Renal pelvis (tissue), 1 donor: ENCODE measurements at regions not wholly inside any gene's neighbourhood (a gene's known extent, or its start where the extent isn't known, plus 50 kb on each side); places are given as distances from the start of the nearest gene placed in this dataset.
"Not testable (repeated sequence)": the region's sequence is repeated elsewhere in the genome, so short reads cannot be mapped to it uniquely, and the experiment has no call there.

Source experiments
- DNase-seq: peaks from one replicate; pipeline ENCODE4 v3.0.0-alpha.2; 2013

DNA sequence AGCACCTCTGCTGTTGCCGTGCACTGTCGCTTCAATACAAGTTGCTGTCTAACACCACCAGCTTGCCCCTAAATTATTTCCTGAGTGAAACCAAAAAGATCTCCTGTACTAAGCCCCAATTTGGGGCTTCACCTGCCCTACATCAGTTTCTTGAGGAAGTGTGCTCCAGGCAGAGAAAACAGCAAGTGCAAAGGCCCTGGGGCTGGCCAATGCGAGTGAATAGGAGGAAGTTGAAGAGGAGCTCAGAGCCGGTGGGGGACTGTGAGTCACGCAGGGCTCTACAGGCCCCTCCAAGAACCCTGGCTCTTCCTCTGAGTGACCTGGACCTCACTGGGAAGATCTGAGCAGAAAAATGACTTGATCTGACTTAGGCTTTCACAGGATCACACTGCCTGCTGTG, 117.2 kb downstream of the IPO8 start:
- no peak for DNase-seq

DNA sequence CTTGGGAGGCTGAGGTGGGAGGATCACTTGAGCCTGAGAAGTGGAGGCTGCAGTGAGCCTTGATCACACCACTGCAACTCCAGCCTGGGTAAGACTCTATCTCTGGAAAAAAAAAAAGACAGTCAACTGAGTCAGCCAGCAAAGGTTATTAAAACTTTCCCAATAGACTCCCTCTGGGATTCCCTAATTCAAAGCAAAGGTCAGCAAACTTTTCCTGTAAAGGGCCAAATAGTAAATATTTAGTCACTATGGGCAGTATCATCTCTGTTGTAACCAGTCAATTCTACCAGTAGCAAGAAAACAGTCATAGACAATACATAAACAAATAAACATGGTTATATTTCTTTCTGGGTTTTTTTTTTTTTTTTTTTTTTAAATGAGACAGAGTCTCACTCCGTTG, 122.5 kb downstream of the IPO8 start:
- no peak for DNase-seq

DNA sequence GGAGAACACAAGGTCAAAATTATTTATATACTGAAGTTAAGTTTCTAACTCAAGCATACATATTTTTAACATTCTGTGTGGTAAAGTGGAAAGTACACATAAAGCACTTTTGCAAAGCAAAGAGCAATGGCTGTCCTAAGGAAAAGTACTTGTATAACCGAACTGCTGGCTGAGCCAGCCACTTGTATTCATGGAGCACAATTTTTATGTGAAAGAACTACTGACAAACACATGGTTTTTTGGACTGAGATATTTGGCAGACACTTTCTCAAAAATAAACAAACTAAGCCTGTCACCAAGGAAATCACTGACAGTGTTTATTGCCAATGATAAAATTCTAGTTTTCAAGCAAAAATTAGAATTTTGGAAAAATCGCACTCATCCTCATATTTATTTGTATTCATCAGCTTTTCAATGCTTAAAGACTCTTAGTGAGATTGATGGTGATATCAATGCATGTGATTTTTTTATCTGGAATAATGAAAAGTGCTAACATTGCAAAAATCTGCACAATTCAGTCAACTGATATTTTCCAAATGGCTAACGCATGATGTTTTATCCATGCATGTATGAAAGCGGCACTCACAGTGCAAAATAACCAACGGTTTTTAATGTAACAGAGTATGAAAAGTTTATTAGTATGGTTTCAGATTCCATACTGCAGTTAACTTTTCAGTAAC, 125.3 kb downstream of the IPO8 start:
- DNase-seq = no peak

DNA sequence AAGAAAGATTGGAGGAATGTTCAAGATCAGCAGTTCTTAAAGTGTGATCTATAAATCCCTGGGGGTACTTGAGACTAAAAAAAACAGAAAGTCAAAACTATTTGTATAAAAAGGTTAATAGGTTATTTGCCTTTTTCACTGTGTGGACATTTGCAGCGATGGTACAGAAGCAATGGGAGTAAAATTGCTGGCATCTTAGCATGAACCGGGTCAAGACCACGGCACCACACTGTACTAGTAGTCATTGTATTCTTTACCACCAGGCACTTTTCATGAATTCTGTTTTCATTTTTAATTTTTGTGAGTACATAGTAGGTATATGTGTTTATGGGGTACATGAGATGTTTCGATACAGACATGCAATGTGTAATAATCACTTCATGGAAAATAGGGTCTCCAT, 126.2 kb downstream of the IPO8 start:
- no peak for DNase-seq

DNA sequence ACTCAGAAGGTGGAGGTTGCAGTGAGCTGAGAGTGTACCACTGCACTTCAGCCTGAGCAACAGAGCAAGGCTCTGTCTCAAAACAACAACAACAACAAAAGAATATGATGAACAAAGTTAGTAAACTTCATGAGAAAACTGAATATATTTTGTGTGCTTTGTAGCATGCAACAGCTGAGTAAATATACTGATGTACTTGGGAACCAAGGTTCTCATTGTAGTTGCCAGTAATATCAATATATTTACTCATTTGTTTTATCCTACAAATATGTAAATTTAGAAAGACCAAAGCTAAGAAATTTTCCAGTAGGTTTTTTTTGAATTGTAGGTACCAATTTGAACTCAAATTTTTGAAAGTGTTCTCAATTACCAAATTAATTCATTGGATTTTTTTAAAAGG, 127.2 kb downstream of the IPO8 start:
- DNase-seq = no peak

DNA sequence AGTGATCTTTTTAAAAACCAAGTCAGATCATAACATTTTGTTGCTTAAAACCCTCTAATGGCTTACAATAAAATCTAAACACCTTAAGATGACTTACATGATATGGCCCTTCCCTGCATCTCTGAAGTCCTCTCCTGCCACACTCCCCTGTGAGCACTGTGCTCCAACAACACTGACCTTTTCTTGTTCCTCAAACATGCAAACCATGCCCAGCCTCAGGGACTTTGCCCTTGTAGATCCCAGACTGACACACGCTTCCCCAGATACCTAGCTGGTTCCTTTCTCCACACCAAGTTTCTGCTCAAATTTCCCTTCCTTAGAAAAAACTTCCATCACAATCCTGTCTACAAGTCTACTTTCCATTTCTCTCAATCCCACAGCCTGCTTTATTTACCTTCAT, 128.6 kb downstream of the IPO8 start:
- DNase-seq = no peak

DNA sequence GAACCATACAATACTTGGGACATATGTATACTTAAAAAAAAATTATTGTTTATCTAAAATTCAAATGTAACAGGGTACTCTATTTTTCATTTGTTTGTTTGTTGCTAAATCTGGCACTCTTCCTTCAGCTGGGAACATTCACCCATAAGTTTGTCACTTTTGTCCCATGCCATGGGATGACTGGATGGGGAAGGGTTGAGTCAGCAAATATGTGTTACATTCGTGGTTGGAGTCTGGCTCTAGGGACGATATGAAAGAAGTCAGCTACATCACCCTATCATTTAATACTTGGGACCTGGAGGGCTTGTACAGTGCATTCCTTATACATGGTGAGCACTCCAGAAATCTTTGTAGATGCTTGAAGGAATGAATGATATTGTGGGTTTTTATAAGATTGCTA, 131.3 kb downstream of the IPO8 start:
- DNase-seq = no peak

DNA sequence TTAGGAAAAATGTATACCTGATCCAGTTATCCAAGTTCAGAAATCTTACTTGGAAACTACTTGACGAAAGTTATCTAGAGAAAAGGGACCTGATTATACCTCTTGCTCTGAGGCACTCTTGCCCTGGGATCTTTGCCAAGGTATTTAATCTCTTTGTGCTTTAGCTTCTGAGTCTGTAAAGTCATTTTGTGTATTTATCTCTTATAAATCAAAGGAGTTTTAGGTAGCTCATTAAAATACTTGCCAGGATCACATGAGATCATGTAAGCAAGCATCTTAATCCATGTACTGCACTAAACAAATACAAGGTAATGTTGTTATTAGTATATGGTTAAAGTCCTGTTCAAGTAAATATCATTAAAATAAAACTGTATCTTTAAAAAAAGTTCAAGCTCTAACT, 147.5 kb downstream of the IPO8 start:
- DNase-seq = no peak

DNA sequence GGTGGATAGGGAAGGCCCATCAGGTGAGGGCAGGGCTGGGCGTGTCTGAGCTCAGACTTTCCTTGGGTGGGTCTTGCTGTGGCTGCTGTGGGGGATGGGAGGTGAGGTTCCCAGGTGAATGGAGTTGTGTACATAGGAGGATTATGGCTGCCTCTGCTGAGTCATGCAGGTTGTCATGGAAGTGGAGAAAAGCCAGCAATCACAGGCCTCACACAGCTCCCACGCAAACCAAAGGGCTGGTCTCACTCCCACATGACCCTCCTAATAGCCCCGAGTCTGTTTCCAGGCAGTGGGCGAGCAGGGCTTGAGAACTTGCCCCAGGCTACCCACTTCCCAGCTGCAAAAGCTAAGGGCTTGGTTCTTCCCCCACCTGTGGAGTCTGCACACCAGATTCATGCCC, 149.5 kb downstream of the IPO8 start:
- DNase-seq = no peak

DNA sequence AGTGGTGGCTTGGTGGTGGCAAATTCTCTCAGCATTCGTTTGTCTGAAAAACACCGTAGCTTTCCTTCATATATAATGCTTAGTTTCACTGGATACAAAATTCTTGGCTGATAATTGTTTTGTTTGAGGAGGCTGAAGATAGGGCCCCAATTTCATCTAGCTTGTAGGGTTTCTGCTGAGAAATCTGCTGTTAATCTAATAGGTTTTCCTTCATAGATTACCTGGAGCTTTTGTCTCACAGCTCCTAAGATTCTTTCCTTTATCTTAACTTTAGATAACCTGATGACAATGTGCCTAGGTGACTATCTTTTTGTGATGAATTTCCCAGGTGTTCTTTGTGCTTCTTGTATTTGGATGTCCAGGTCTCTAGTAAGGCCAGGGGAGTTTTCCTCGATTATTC, 151.0 kb downstream of the IPO8 start:
- DNase-seq = not testable (repeated sequence)

DNA sequence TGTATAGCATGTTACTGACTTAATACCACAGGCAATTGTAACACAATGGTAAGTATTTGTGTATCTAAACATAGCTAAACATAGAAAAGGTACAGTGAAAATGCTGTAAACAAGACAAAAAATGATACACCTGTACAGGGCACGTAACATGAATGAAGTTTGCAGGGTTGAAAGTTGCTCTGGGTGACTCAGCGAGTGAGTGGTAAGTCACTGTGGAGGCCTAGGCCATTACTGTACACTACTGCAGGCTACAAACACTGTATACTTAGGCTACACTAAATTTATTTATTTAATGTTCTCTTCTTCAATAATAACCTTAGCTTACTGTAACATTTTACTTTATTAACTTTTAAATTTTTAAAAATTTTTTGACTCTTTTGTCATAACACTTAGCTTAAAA, 158.4 kb downstream of the IPO8 start:
- no peak for DNase-seq

DNA sequence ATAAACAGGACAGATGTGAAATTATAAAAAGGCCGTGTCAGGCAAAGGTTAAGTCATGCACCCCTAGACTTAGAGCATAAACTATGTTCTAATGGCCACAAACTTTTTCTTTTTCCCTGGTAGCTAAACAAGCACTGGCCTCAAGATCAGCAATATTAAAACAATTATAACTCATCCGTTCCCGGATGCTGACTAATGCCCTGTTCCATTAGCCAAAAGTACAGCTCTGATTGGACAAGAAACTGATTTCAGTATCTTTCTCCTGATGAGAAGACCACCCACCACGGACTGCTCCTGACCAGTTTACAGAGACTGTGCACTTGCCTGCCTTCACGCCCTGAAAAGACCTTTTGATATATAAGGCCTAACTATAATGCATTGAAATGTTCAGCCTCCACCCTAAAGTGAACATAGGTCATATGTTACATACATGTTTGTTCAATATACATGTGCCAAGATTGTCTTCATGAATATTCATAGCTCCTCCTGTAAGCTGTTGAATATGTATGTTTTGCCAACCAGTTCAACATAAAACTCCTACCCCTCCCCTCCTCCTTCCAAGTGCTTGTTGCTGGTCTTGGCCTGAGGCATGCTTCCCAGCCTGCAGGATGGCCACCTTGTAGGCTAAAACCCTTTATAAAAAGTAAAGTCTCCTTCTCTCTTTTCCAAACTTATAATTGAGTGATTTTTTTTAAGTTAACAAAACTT, 162.0 kb downstream of the IPO8 start:
- DNase-seq = no peak

DNA sequence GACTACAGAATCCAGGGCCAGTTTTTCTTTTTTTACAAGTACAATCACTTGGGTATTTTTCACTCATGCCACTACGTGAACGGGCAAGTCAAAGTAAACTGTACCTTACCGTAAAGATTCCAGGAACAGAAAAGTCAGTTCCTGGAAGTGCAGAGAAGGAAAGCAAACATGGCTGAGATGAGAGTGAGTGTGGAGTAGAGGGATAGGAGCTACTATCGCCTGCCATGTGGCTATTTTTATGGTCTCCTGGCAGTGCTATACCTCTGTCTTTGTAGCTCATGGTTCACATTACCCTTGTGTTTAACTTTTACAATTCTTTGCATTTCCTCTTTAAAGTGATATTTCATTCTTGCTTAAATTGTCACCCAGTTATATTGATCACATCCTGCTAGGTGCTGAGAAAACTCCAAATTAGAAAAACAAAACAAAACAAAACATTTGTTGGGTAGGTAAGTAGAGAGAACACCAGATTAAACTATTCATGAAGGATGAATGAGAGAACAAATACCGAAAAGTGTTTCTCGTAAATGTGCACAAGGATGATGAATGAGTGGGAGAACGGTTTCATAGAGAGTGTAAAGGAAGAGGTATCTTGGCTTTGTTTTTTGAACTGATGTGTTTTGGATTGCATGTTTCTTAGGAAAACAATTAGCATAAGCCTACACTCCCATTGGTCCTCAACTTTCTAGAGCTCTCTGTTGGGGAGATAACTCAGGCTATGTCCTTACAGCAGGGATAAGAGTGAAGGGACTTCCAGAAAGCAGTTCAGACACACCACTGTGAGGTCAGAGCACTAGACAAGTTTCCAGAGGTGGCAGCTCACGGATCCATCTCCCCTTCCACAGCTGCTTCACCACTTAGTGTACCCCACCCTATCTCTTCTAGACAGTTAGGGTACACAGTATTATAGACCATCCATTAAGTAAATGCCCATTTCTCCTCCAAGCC, 163.7 kb downstream of the IPO8 start:
- no peak for DNase-seq

DNA sequence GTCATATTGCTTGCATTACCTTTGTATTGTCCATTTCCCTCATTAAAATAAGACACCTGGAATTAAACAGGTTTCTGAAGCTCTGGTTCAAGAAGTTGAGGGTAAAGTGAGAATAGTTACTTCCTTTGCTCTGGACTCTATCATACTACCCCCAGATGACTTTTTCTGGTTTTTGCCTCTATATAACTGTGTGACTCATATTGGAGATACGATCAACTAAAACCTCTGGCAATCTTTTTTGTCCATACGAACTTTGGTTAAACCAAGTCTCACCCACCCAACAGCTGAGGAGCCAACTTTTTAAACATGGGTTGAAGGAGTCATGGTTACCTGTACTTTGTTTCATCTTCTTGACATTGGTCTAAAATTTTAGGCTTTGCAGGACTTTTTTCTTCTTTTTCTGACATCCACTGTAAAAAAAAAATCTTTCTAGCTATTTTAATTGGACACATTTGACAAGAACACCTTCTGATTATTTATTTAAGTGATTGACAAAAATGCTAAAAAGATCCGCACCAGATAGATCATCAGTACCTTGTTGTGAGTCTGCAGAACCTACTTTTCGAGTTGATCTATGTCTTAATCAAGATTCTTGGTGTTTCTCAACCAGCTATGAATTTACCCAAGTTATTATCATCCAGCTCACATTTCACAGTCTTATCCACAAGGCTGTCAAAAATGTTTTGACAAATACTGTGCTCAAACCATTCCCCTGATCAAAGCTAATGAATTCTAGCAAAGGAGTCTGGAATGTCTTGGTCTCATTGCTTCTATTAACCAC, 166.0 kb downstream of the IPO8 start:
- DNase-seq = no peak

DNA sequence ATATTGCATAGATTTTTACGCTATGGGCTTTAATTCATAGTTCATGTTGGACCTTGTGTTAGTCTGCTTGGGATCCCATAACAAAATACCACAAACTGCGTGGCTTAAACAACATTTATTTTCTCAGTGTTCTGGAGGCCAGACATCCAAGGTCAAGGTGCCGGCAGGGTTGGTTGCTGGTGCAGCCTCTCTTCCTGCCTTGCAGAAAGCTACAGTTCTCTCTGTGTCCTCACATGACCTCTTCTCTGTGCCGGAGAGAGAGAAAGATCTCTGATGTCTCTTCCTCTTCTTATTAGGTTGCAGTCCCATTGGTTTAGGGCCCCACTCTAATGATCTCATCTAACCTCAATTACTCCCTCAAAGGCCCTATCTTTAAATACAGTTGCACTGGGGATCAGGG, 170.5 kb downstream of the IPO8 start:
- no peak for DNase-seq

DNA sequence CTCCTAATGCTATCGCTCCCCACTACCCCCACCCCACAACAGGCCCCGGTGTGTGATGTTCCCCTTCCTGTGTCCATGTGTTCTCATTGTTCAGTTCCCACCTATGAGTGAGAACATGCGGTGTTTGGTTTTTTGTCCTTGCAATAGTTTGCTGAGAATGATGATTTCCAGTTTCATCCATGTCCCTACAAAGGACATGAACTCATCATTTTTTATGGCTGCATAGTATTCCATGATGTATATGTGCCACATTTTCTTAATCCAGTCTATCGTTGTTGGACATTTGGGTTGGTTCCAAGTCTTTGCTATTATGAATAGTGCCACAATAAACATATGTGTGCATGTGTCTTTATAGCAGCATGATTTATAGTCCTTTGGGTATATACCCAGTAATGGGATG, 175.4 kb downstream of the IPO8 start:
- not testable (repeated sequence) for DNase-seq

DNA sequence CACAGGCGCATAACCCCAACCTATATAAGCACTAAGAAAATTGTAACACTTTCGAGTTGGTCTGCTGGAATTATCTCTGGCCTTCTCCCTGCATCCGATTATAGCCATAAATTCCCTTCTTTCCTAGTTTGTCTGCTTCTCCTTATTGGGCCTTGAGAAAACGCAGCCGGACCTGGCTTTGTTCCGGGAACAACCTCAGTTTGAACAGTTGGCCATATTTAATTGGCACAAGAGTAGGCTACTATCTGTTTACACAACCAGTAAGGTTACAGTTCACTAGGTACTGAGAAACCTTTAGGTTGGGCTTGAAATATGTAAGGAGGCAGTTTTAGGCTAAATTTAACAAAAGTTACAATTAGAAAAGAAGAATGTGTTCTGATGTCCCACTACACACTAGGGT, 176.1 kb downstream of the IPO8 start:
- peak; percentile 15 for DNase-seq

DNA sequence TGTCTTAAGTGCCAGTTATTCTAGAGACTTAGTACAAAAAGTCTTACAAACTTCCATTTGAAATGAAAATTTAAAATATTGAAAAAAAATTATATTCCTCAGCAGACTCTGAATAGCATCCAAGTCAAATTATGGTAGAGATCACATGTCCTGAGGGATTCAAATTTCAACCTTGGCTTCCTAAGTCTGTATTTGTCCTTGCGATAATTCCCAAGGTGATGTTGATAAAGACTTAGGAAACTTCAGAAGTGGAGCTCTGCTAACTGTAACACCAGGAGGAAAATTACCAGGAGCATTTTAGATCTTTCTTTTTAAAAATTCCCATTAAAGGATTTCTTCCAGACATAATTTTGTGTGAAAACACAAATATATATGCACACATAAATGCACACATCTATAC, 178.3 kb downstream of the IPO8 start:
- DNase-seq = no peak

DNA sequence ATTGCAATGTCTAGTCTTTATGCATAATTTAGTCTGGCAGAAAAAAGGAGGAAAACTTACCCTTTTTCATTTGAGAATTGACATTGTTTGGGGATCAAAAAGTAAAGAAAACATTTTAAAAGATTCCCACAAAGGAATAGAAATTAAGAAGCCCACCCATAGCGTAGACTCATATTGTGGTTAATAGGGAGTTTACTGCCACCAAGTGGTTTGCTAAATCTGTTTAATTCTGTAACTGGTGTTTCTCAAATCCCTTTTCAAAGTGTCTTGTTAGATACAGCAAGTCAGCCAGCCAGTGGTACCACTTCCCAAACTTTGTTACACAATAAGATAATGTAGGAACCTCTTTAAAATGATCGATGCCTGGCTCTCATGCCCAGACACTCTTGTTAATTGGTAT, 180.3 kb downstream of the IPO8 start:
- peak; percentile 47 for DNase-seq

DNA sequence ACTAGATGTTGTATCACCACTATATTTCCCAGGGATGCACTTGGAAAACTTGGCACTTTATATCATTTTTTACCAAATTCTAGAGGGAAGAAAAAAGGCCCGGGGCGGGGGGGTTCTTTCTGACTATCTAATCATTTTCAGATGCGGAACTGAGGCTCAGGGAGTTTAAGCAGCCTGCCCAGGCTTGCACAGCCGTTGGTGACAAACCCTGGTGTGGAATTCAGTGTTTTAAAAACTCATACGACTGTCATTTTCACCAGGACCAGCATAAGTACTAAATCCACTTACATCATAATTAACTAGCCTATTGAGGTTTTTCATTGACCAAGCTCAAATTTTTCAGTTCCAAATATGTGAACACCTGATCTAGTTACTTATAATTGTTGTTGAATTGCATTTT, 181.0 kb downstream of the IPO8 start:
- no peak for DNase-seq

DNA sequence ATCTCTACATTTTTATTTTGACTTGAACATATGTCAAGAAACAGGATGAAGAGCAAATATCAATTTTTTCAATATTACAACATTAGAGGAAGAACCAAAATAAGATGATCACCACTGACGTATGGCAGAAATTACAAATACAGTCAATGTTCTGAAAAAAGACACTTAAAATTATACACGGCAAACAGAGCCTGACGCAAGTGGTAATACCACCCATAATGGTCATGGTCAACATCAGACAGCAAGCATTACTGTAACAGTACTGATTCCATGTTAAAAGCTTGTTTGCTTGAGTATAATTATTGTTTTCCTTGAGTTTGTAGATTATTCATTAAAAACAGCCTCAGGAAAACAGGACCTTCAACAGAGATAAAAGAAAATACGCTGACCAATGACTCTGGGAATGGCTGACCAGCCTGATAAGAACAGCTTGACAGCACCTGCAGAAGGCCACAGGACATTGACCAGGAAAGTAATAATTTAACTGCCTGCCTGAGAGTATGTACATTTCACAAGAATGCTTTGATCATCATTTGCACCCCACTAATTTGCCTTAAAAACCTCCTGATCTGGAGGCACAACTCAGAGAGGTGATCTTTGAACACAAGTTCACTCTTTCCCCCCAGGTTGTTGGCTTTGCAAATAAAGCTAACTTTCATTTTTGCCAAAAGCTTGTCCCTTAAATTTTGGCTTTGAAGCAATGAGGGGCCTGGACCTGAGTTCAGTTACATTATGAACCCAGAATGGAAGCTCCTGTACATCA, 187.3 kb downstream of the IPO8 start:
- DNase-seq = no peak
